SHP77 treated with DMSO at 0.1 percent for 48 hours (cell line): ENCODE measurements at regions not wholly inside any gene's neighbourhood (a gene's known extent, or its start where the extent isn't known, plus 50 kb on each side); places are given as distances from the start of the nearest gene placed in this dataset.
"Not testable (repeated sequence)": the region's sequence is repeated elsewhere in the genome, so short reads cannot be mapped to it uniquely, and the experiment has no call there.

ENCODE experiments used
- DNase-seq: peaks from one replicate; lab custom pipeline; 2025; lab: John Stamatoyannopoulos, UW

DNA sequence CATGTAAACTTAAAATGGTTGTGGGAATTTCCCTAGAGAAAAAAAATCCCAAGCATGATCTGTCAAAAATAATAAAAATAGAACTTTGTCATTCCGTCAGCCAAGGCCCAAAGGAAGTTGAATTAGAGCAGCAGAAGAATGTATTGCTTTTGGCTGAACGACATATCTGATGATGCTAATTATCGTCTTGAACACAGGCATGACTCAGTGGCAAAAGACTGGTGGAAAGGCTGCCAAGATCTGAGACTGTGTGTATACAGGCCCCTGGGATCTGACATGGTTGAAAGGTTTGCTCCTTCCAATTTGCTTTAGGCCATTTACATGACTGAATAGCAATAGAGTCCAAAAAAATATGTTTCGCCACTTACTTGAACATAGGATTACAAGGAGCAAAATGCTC is 1057.1 kb upstream of the CRIM1 start:
- DNase-seq, result no peak

DNA sequence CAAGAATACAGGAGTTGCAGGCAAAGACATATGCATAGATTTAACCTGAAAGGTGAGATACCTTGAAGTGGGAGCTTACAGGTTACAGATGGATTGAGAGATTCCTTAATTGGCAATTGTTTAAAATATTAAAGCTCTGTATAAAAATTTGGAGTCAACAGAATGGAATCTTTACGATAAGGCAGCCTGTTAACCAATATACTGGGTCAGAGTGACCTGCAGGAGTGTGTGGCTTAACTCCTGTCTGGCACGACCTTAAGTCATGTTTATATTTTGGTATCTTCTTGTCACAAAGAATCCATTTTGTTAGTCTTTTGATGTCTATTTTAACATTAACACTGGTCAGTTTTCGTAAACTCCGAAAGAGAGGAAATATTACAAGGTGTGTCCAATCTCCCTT is 1058.2 kb upstream of the CRIM1 start:
- DNase-seq, result no peak

DNA sequence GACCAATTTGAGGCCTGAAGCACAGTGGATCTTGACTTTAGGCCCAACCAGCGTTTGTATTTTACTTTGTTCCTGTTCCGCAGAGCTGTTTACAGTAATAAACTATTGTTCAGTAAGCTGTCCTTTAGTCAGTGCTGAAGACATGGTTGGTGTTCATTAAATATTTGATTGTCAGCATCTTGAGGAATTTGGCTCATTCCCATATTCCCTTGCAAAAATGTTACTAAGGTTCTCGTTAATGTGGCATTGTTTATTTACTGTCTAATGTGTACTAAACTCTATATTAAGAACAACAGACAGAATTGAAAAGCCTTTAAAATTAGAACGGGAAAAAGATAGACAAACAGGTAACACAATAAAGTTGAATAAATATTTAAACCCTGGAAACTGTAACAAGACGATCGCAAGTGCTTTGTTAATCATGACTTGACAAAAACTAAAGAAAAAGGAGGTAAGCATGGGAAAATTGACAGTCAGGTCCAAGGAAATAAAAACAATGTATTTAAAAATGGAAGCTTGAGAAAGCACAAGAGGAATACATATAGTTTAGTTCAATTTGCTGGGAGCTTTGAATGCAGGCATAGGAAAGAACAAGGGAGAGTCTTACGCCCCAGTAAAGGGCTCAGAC is 1060.8 kb upstream of the CRIM1 start:
- no peak for DNase-seq

DNA sequence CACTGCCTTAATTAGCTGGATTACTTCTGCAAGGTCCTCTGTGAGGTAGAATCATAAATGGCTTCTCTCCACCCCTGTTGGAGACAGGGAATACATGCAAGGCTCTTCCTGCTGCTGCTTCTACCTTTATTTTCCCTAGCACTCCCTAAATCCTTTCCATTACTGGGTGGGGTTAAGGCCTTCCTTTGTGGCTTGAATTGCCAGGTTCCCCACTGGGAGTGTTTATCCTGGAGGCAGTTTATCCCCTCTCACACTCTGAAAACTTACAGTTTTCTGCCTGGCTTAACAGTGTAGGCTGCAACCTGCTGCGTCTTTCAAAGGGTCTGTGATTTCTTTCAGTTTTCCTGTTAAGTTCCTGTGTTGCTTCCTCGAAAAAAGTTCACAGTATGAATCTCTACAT is 1062.3 kb upstream of the CRIM1 start:
- DNase-seq, result no peak

DNA sequence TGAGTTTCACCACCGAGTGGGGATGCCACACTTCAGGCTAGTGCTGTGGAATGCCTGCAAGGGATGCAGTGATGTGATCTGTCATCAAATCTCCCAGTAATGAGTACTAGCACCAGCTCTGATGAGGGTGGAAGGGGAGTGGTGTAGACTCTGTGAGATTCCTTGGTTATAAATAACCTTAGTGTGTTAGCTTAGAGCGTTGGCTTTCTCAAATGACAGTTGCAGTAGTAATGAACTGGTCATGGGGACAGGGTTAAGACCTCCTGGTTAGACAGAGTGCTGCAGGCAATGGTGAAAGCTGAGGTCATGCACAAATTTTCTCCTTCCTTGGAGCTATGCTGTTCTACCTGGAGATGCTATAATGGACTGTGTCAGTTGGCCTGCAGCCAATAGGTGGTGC is 1063.4 kb upstream of the CRIM1 start:
- no peak for DNase-seq

DNA sequence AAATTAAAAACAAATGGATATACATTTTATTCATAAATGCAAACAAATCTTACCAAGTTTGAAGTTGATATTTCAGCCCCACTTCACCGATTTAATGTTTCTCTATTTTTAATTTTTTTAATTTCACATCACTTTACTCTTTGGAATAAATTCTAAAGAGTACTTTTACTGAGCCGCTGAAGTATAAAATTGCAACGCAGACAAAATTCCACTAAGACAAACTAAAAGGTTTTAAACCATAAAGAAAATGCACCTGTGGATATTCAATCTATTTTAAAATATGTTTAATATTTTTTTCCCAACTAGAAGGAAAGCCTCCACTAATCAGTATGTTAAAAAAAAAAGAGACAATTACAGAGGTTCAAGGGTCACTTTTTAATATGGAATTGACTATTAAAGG is 1073.9 kb upstream of the CRIM1 start:
- no peak for DNase-seq

DNA sequence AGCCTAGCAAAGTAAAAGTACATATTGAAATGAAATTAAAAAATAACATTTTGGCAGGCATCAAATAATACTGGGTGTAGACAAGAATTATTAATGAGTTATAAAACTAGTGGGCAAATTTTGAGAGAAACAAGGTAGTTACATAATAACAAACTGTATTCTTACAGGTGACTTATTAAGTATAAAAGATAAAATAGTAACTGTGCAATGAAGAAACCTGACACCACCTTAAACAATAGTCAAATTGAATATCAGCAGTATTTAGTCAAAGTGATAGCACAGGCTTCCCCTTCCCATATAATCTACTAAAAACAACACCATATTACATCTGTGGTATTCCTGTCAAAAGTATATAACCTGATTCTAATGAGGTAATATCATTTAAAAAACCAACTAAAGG is 1099.8 kb upstream of the CRIM1 start:
- DNase-seq, result no peak

DNA sequence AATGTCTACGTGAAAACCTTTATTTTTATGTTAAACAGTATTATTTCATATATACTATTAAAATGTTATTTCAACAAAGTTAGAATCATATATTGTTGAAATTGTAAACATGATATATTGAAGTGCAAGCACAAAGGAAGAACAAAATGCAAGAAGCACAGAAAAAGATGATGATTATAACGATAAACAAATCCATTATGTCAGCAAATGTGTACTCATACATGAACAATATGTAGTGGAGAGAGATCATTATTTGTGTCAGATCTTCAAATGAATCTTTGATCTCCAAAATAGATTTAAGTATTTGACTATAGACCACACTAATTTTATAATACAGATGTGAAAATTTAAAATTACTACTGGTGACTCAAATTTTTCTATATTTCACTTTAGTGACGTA is 1104.4 kb upstream of the CRIM1 start:
- DNase-seq, result no peak

DNA sequence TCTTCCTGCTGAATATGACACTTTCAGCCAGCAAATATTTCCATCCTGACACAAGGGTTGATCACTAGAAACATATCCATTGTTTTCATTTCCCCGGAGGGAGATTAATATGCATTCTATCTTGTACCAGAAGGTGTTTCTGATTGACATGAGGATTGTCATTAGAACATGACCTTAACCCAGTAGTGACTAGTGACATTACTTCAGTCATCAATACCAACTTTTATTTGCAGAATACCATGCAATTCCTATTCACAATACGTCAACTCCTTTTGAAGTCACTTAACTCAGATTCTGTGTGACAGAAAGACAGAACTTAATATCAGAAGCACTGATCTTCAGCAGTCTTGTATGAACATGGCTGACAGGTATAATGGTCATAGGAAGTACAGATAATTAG is 1108.9 kb upstream of the CRIM1 start:
- DNase-seq, result no peak

DNA sequence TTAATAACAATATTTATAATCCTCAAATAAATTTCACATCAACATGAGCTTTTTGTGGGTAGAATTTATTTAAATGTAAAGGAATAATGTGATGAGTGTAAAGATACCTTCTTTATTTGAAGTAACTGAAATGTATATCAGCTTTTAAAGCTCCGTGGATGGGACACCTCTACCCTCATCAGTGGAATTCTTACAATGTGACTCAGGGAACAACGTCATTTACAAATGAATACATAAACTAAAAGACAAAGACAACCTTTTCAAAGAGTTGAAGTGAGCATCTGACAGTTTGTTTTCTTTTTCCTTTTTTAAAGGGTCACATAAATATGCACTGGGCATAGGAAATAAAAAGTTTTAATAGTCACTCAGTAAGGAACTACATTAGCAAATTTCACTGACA is 1127.0 kb upstream of the CRIM1 start:
- DNase-seq, result no peak

DNA sequence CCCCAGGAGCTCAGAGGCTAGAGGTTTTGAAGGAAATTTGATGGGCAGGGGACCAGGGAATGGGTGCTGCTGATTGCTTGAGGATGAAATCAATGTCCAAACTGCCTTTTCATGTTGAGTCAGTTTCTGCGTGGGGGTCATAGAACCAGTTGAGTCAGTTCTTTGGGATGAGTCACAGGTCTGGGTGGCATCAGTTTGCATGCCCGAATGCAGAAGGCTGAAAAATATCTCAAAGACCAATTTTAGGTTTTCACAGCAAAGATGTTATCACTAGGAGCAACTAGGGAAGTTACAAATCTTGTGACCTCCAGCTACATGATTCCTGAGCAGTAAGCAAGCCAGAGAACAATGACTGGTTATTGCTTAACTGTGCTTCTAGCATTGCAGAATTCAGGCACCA is 1135.1 kb upstream of the CRIM1 start:
- no peak for DNase-seq

DNA sequence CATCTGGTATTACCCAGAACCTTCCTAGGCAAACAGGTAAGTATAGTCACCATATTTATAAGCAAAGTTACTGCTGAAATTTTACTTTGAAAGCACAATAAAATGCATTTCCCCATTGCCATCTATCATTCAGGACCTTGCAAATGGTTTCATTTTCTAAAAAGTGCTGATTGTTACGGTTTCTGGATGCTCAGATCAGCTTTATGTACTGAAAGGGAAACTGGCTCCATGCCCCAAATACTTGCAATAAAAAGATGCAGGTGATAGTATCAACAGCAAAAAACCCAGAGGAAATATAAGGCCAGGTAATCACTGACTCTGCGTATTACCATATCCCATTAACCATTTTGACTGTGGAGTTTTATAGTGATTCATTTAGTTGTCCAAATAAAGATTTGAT is 1150.7 kb upstream of the CRIM1 start:
- no peak for DNase-seq

DNA sequence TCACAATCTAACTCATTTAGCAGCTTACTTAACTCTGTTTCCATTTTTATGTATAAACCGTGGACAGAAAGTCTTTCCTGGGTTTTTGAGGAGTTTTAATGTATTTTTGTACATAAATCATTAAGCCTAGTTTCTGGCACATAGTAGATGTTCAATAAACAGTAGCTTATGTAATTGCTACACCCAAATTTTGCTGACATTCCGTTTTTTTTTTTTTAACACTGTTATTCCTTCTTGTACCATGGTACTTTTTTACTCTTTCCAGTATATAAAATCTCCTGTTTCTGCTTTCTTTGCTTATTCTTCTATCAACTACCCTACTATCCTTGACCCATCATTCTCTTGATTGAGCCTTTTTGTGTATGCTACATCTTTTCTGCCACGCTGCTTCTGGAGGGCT is 1151.3 kb upstream of the CRIM1 start:
- no peak for DNase-seq

DNA sequence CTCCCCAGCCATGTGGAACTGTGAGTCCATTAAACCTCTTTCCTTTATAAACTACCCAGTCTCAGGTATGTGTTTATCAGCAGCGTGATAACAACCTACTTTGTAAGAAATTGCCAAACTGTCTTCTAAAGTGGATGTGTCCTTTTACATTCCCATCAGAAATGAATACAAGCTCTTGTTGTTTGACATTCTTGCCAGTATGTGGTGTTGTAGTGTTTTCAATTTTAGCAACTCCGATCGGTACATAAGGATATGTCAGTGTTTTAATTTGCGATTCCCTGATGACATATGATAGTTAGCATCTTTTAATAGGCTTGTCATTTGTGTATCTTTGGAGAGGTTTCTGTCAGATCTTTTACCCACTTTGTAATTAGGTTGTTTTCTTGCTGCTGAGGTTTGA is 1156.3 kb upstream of the CRIM1 start:
- DNase-seq, result no peak

DNA sequence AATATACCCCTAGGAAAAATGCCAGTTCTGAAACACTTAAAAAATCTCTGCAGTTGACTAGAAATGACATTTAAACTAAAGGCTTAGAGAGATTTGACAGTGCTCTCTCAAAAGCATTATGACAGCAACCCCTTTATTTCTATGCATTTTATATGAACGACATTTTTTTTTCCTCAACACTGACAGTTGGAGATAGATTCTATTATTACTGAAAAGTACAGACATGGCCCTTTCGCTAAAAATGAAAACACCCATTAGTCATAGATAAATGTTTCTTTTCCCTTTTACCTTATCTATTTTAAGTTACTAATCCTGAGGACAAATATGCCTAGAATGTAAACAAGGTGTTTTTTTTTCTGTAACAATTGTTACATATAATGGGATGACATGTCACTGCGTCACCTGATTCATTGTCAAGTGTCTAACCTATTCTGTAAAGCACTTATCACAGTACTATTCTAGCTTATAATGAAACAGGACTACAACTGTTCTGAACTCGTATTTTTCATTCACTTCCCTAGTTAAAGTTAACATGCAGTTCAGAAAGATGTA is 1169.6 kb upstream of the CRIM1 start:
- DNase-seq, result no peak

DNA sequence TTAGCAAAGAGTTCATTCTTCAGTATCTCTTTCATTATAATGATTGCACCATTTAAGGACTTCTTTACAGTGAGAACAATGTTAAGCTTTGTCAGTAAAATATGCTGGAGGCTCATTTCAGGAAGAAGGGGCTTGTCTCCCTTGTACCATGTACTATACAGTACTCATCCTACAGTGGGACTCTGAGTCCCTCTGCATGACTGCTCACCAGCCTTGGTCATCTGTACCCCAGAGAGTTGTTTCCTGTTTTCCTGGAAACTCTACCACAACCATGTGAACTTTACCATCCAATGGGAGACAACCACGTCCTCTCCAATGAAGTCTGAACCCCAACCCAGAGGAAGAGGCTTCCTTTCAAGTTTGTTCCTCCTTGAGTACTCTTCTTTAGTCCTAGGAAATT is 1171.1 kb upstream of the CRIM1 start:
- no peak for DNase-seq

DNA sequence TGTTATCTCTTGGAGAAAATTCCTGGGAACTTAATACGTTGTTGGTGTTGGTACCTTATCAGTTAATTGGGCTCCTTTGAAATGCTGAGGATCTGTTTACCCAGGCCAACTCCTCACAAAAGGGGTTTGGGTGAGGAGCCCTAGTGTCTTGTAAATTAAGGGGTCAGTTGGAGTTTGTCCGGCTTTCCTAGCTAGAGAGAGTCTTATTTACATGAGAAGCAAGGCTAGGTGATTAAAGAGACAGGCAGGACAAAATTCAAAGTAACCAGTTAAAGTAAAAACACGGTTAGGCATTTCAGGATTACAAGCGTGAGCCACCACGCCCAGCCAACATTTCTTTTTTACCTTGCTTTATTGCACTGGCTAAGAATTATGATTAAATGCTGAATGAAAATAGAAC is 1178.9 kb upstream of the CRIM1 start:
- not testable (repeated sequence) for DNase-seq

DNA sequence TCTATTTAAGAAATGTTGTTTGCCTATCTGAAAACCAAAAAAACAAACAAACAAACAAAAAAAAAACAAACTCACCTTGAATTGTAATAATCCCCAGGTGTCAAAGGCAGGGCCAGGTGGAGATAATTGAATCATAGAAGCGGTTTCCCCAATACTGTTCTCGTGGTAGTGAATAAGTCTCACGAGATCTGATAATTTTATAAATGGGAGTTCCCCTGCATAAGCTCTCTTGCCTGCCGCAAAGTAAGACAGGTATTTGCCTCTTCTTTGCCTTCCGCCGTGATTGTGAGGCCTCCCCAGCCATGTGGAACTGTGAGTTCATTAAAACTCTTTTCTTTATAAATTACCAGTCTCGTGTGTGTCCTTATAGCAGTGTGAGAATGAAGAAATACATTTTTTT is 1180.7 kb upstream of the CRIM1 start:
- no peak for DNase-seq

DNA sequence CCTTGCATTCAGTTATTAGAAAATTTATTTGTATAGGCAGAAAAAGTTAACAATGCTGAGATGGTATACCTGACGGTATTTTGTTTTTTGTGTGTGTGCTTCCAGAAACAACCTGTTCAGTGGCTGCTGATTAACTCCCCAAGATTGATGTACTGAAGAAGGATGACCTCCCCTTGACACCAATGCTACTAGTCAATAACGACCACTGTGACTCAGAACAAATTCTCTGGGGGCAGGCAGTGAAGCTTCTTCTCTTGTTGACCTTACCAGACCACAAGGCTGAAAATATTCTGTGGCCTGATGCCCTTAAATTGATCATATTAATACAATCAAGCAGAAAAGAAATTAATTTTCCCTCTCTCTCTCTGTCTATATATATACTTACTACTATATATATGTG is 1182.9 kb upstream of the CRIM1 start:
- no peak for DNase-seq

DNA sequence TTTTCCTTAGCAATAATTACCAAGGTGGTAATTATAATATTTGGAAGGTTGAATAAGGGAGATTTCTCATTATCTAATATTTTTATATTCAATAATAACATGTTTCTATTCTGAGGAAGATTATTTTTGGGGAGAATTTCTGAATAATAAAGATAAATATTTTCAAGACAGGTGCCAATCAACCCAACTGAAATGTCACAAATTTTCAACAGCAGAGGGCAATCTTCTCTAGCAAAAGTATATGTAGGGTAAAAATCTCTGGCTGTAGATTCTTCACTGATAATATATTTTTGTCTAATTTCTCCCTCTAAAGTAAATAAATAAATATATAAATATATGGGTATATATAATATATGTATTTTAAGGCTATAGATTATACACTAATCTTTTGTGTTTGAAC is 1187.2 kb upstream of the CRIM1 start:
- DNase-seq, result no peak

DNA sequence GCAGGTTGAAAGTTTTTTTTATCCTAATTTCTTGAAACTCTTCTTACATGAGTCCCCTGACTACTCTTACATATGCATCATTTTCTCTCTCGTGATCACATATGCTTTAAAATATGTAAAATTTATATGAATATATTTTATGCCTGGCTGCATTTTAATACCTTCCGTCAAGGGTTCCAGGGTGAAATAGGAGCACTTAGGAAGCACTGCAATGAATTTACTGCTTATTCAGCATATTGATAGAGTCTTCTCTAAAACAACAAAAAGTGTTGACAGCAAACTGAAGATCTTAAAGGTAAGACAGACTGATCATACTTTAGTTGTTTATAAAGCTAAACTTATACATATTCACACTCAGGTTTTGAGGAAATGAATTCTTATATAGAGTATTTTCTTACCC is 1191.6 kb upstream of the CRIM1 start:
- DNase-seq, result no peak

DNA sequence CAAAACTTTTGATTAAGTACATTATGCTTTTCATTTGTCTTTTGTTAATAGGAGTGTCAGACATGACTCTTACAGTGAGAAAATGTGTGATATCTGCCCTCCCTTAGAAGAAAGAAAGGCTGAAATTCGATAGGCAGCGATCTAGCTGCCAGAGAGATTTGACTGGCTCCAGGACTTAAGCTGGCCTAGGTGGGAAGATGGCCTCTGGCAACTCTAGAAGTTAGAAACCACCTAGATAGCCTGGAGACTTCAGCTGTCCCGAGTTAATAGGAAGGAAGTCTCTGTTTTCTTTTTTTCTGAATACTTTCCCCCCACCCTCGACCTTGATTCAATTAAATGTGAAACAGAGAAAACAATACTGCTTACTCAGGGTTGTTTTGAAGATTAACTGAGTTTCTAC is 1194.7 kb upstream of the CRIM1 start:
- no peak for DNase-seq

DNA sequence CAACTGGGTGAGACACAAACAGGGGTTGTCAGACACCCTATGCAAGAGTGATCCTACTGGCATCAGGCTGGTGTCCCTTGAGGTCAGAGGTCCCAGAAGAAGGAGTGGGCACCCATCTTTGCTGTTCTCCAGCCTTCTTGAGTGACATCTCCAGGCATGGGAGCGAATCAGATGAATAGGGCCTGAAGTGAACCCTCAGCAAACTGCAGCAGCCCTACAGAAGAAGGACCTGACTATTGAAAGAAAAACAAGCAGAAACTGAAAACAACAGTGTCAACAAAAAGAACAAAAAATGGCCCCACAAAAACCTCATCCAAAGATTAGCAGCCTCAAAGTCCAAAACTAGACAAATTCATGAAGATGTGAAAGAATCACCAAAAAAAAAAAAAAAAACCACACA is 1229.7 kb upstream of the CRIM1 start:
- no peak for DNase-seq

DNA sequence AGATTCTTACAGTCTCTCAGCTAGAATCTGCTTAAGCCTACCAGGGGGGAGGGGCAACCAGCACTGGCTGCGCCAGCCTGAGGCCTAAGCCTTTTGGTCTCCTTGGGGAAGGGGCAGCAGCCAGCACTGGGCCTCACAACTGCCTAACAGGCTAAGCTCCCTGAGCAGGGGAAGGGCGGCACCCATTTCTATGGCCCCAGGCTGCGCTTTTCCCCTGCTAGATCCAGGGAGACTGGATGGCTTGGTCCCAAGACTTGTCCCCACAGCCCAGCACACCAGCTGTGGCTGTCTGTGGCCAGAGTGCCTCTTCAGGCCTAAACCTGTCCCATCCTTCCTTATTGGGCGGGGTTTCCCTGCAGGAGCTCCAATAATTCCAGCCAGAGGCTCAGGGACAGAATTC is 1230.3 kb upstream of the CRIM1 start:
- DNase-seq, result no peak

DNA sequence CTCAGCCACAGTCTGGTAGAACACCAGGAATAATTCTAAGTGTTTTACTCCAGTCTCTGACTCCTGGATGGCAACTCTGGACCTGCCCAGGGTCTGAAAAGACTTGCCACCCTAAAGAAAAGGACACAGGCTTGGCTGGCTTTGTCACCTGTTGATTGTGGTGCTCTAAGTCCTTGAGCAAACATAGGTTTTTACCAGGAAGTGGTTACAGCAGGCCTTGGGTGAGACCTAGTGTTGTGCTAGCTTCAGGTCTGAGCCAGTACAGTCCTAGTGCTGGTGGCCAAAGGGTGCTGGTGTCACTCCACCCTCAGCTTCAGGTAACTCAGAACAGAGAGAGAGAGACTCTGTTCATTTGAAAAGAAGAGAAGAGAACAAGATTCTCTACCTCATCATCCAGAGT is 1239.4 kb upstream of the CRIM1 start:
- no peak for DNase-seq
